ENCODE measurements at regions not wholly inside any gene's neighbourhood (a gene's known extent, or its start where the extent isn't known, plus 50 kb on each side); places are given as distances from the start of the nearest gene placed in this dataset.

GRCh38 chr15:72934921-72935320, 117.3 kb upstream of the NEO1 start:
- TF ChIP-seq POLR2A (IDR thresholded peaks at IDR 0.05) (no peak), EP300 (IDR thresholded peaks at IDR 0.05) (no peak), CTCF (IDR thresholded peaks at IDR 0.05) (no peak)

All from suprapubic skin (tissue), 3 donors.